Spleen (tissue), 11 donors: ENCODE measurements at regions not wholly inside any gene's neighbourhood (a gene's known extent, or its start where the extent isn't known, plus 50 kb on each side); places are given as distances from the start of the nearest gene placed in this dataset.

ENCODE experiments used
- DNase-seq: peaks from one replicate; pipeline ENCODE4 v3.0.0-alpha.2; 2020
- H3K27ac ChIP-seq, 8 donors: fragments of 200-600 bp; sonication (generic) in 7 of 8; 1 replicate in 4 of 8; 2 replicates in 4 of 8; pipeline versions ENCODE4 v1.5.0 to v1.8.0; 2016 to 2021; ENCODE audit warnings: inconsistent platforms in 4 of 8, mild to moderate bottlenecking in 4 of 8, moderate library complexity in 1 of 8
- H3K27me3 ChIP-seq, 7 donors: fragments of 200-600 bp; sonication (generic) in 6 of 7; replicated peaks in 1 of 7; 1 replicate in 4 of 7; 2 replicates in 3 of 7; pipeline versions ENCODE4 v1.5.0 to v1.8.0; 2016 to 2021; ENCODE audit warnings: inconsistent platforms in 3 of 7, mild to moderate bottlenecking in 1 of 7
- H3K36me3 ChIP-seq, 6 donors: fragments of 200-600 bp; sonication (generic) in 5 of 6; 1 replicate in 4 of 6; 2 replicates in 2 of 6; pipeline versions ENCODE4 v1.5.0 to v1.8.0; 2016 to 2021; ENCODE audit warnings: inconsistent platforms in 2 of 6
- H3K4me1 ChIP-seq, 6 donors: fragments of 200-600 bp; sonication (generic) in 5 of 6; 1 replicate in 3 of 6; 2 replicates in 3 of 6; pipeline versions ENCODE4 v1.5.0 to v1.8.0; 2016 to 2021; ENCODE audit warnings: inconsistent platforms in 3 of 6
- H3K4me3 ChIP-seq, 8 donors: fragments of 200-600 bp; sonication (generic) in 7 of 8; 1 replicate in 4 of 8; 2 replicates in 4 of 8; pipeline versions ENCODE4 v1.5.0 to v1.8.0; 2016 to 2021; ENCODE audit warnings: inconsistent platforms in 4 of 8, mild to moderate bottlenecking in 4 of 8, moderate library complexity in 2 of 8
- H3K9me3 ChIP-seq, 8 donors: fragments of 200-600 bp; sonication (generic) in 7 of 8; 1 replicate in 4 of 8; 2 replicates in 4 of 8; pipeline versions ENCODE4 v1.5.0 to v1.8.0; 2016 to 2021; ENCODE audit warnings: inconsistent platforms in 4 of 8
- CTCF ChIP-seq, 11 experiments: fragments of 200-600 bp in 7 of 11; fragments of 450-650 bp in 4 of 11; sonication (generic) in 4 of 11; IDR thresholded peaks in 8 of 11; conservative IDR thresholded peaks in 3 of 11; 1 replicate in 7 of 11; 2 replicates in 4 of 11; pipeline versions ENCODE4 v1.4.0 to v1.8.0; 2016 to 2021; ENCODE audit warnings: antibody characterized with exemption in 11 of 11, inconsistent platforms in 4 of 11, mild to moderate bottlenecking in 1 of 11
- POLR2A ChIP-seq, 3 donors: fragments of 450-650 bp; IDR thresholded peaks; one replicate each; pipeline ENCODE4 v1.5.1; 2017; ENCODE audit warnings: antibody characterized with exemption in 3 of 3, mild to moderate bottlenecking in 1 of 3
- POLR2AphosphoS5 ChIP-seq, 3 donors: sonication (generic); formaldehyde crosslinking; IDR thresholded peaks; one replicate each; pipeline ENCODE4 v1.5.1; 2017; ENCODE audit warnings: antibody characterized with exemption in 3 of 3
- WGBS, 5 donors: extraction: QIAGEN DNeasy Blood & Tissue Kit in 3 of 5; methylation state at CpG; one replicate each; pipeline versions ENCODE4 v1.1.5 to v1.1.7; 2013 to 2018; 5-methylcytosine and 5-hydroxymethylcytosine counted together
- intact Hi-C: fragments of 100-400 bp; cut with DNase I; formaldehyde crosslinking; loops from one replicate; pipeline ENCODE4 v1.15.0; 2023; ENCODE audit warnings: low total_unique reads
- donor health status: healthy with polysubstance abuse.
- donor health status: DM: no; HTN: no; CAD: no; lungs with moderate emphysema.
- donor health status: DM: no; HTN: no; CAD: no.
- donor health status: Bipolar disorder and iron deficiency.
- donor health status: healthy.
- donor health status: DM: no; HTN: no; CAD: no.
- donor health status: DM: yes; HTN: yes; CAD: no.

DNA sequence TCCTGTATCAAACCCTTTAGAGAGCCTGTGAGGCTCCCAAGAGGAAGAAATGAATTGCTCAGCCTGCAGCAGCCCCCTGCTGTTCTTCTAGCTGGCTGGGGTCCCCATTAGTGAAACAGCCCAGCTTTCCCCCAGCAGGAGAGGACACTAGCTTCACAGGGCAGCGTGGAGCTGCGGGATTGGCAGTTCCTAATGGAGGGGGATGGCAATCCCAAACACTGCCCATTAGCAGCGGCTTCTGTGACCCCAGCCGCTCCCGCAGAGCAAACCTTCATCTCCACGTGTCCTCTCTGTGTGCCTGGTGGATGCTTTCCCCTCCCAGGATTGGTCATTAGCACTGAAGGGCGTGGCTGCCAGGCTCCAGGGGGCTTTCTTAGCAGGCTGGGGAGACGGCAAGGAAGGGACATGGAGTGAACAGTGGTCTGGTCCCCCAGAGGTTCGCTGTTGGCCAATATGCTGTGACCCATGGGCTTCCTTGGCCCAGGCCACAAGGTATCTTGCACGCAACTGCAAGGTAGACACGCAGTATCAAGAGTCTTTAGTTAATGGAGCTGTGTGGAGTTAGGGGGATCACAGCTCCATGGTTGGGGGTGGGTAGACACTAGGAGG, 322.5 kb upstream of the ZMIZ1 start:
- Histone ChIP-seq H3K27ac (no peak overlapping the region), H3K36me3 (no peaks in the 10 kb centered on the region), H3K9me3 (no peaks in the 10 kb centered on the region), H3K27me3 (peaks cover 0 to 7% (median 0%) of the 10 kb centered on the region in 7 donors), H3K4me1 (peaks cover 16 to 46% (median 36%) of the 10 kb centered on the region in 6 donors), H3K4me3 (no peak overlapping the region)
- 78 to 94% (median 91%) methylated on average over 7 to 11 of the region's 11 CpGs for WGBS, 5 donors
- DNase-seq: no peak
- TF ChIP-seq POLR2A (IDR thresholded peaks at IDR 0.05): no peak
- no peak for TF ChIP-seq POLR2AphosphoS5 (IDR thresholded peaks at IDR 0.05)
- intact Hi-C loops: no loop called here

DNA sequence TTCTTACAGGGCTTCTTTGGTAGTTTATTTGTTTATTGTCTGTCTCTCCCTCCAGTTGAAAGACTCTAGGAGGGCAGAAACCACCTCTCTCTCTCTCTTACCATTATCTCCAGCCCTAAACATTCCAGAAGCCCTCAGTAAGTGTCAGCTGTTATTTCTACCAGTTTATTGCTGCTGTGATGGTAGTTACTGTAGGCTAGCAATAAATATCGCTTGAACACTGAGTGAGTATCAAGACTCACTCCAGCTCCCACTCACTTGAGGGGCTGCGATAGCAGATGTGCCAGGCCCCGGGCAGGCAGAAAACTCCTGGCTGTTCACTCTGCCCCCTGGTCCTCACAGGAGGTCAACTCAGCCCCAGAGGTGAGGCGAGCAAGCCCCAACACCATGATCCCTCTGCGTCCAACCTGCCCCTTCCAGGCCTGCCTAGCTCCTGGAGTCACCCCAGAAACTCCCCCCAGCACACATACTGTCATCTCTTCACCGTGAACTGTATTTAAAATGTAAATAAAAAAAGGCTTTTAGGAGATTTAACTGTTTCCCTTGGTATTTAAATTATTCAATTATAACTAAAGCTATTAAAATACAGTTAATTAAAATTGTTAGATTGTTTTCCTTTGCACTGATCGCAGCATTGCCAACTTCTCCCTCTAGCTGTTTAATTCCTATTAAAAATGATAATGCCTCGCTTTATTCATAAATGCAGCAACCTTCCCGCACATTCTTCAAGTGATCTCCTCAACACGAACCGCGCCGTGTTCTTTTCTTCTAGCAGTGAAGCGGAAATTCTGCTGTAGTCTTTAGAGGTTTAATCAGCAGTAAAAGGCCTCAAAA, 321.1 kb upstream of the ZMIZ1 start:
- no peak overlapping the region for H3K27ac ChIP-seq
- no peak overlapping the region for H3K4me3 ChIP-seq
- intact Hi-C loops: no loop called here
- no peak for DNase-seq
- no peaks in the 10 kb centered on the region for H3K9me3 ChIP-seq
- peaks cover 0 to 14% (median 0%) of the 10 kb centered on the region in 7 donors for H3K27me3 ChIP-seq
- no peaks in the 10 kb centered on the region for H3K36me3 ChIP-seq
- H3K4me1 ChIP-seq: peaks cover 16 to 37% (median 29%) of the 10 kb centered on the region in 6 donors
- WGBS, 5 donors: 94 to 95% (median 94%) methylated on average over 14 of the region's 14 CpGs
- TF ChIP-seq CTCF (IDR thresholded peaks at IDR 0.05 in 8 of 11, conservative IDR thresholded peaks at IDR 0.05 in 3 of 11) (no peak), POLR2A (IDR thresholded peaks at IDR 0.05) (no peak), POLR2AphosphoS5 (IDR thresholded peaks at IDR 0.05) (no peak)

DNA sequence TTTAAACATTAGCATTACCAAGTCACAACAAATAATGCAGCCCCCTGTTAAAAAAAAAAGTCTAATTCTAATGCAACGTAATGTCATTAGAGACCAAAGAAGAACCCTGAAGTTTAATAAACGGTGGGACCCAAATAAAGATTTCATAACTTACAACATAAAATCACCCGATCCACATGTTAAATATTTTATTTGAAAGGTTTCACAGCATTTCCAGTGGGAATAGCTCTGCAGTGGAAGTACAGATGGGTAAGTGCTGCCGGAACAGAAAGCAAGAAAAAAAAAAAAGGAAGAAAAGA, 320.6 kb upstream of the ZMIZ1 start:
- no peak for DNase-seq
- peaks cover 0 to 17% (median 0%) of the 10 kb centered on the region in 7 donors for H3K27me3 ChIP-seq
- 72 to 92% (median 88%) methylated on average over 4 of the region's 4 CpGs for WGBS, 5 donors
- H3K4me1 ChIP-seq: peaks cover 11 to 31% (median 23%) of the 10 kb centered on the region in 6 donors
- no peak overlapping the region for H3K27ac ChIP-seq
- H3K4me3 ChIP-seq: no peak overlapping the region
- H3K36me3 ChIP-seq: no peaks in the 10 kb centered on the region
- no peaks in the 10 kb centered on the region for H3K9me3 ChIP-seq
- TF ChIP-seq POLR2AphosphoS5 (IDR thresholded peaks at IDR 0.05) (no peak), CTCF (IDR thresholded peaks at IDR 0.05 in 8 of 11, conservative IDR thresholded peaks at IDR 0.05 in 3 of 11) (no peak), POLR2A (IDR thresholded peaks at IDR 0.05) (no peak)
- intact Hi-C loops: no loop called here

- peaks cover 0 to 25% (median 0%) of the 10 kb centered on the region in 7 donors for H3K27me3 ChIP-seq
- H3K4me1 ChIP-seq: peaks cover under 1 to 23% (median 15%) of the 10 kb centered on the region in 6 donors
- TF ChIP-seq POLR2AphosphoS5 (IDR thresholded peaks at IDR 0.05) (no peak), CTCF (IDR thresholded peaks at IDR 0.05 in 8 of 11, conservative IDR thresholded peaks at IDR 0.05 in 3 of 11) (no peak), POLR2A (IDR thresholded peaks at IDR 0.05) (no peak)
- H3K9me3 ChIP-seq: no peaks in the 10 kb centered on the region
- H3K36me3 ChIP-seq: no peaks in the 10 kb centered on the region
- intact Hi-C loops: no loop called here
- no peak overlapping the region for H3K27ac ChIP-seq
- no peak for DNase-seq
- 77 to 100% (median 85%) methylated on average over 1 of the region's 1 CpG for WGBS, 5 donors
- no peak overlapping the region for H3K4me3 ChIP-seq
These were observed 319.6 kb upstream of the ZMIZ1 start for GRCh38 chr10:78749200-78749599.
